ENCODE measurements at regions not wholly inside any gene's neighbourhood (a gene's known extent, or its start where the extent isn't known, plus 50 kb on each side); places are given as distances from the start of the nearest gene placed in this dataset.
"Not testable (repeated sequence)": the region's sequence is repeated elsewhere in the genome, so short reads cannot be mapped to it uniquely, and the experiment has no call there.

DNA sequence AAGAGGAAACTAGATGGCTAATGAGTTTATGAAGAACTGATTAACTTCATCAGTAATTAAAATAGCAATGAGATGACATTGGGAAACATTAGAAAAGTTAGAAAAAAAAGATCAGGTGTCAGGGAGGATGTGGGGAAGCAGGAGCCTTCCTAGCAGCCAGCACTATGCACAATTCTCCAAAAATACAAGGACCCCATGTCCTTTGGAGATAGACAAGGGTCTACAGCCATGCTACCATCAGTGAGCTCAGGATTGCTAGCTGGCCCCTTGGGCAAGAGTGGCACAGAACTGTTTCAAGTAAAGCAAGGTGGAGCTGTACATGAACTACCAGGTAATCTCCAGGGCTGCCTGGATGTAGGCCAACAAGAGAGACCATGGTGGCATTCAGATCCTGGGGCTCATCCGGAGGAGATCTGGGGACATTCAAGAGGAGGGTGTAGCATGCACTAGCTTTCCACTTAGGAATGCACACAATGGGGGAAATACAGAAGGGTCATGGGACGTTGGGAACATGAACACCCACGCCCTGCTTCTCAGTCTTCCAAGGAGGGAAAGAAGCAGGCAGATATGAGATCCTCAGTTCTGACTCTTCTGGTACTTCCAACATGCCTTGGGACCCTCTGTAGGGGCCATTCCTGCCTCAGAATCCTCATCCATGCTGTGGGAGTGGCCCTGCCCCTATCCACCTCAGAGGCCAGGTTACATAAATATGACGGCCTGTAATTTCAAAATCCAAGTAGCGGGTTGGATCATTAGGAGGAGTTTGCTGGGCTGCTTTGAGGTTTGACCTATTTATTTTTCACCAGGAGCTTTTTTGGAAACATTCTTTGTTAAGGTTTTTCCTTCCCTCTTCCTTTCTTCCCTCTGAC, 82.2 kb upstream of the HABP2 start:
- DNase-seq (ENCODE audit: low read depth in 3 of 3): no peak

DNA sequence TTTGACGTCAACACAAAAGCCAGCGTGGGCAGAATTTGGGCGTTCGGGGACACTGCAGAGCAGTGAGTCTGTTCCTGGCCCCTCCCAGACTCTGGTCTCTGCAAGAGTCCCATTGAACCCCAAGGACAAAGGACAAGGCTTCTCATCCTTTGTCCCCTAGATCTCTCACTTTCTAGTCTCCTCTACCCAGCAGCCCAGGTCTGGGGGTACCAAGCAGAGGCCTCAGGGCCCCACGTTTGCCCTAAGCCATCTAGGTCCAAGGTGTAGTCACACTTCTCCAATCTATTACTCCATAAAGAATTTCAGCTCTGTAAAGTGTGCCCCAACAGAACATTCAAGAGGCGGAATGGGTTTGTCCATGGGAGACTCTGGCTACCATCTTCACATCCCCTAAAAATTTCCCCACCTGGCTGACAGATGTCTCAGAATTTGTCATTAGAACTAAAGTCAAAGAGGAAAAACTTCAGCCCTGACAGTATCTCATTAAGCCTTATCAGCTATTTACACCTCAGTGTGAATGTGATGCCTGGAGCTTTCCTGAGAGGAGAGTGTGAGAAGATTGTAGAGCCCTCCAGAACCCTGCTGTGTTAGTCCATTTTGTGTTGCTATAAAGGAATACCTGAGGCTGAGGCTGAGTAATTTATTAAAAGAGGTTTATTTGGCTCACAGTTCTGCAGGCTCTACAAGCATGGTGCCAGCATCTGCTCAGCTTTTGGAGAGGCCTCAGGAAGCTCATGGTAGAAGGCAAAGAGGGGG, 81.4 kb upstream of the HABP2 start:
- no peak for DNase-seq (ENCODE audit: low read depth in 3 of 3)

DNA sequence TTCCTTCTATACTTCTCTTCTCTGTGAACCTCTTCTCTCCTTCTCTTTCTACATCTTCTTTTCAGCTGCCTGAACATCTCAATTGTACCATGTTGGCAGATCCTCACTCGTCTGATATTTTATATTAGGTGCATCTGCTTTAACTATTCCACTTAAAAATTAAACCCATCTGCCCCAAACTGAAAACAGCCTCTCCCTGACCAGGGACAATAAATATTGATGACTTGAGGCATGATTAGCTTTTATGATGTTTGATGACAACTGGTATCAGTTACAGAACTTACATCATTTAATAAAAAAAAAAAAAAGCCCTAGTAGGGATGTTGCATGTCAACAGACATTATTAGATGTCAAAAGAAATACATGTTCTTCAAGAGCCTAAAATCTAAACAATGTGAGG, 79.8 kb upstream of the HABP2 start:
- no peak for DNase-seq (ENCODE audit: low read depth in 3 of 3)

DNA sequence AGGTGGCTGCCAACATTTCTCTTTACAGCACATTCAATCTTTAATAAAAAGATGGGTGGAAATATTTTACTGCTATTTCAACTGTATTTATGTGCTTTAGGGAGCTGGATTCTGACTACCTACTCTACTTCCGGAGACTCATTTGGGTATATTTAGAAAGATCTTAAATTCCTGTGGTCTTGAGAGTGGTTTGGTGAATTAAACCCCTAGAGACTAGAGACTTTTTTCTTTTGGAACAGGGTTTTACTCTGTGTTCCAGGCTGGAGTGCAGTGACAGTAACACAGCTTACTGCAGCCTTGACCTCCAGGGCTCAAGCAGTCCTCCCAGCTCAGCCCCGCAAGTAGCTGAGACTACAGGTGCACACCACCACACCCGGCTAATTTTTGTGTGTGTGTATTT, 79.0 kb upstream of the HABP2 start:
- DNase-seq (ENCODE audit: low read depth in 3 of 3): no peak

DNA sequence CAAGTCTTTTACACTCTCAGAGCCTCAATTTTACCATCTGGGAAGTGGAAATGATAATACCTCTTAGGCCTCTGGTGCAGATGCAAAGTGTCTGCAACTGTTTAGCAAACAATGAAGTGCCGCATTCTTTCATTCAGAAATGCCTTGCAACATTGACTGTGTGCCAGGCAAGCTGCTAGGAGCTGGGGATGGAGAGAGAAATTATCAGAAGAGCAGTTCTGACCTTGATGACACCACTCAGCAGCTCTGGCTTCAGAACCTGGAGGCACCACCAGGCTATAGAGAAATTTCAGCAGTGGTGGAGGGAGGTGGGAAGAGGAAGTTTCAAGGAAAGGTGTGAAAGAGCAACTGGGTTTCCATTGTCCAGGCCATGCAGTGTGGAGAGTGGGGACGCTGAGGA, 78.1 kb upstream of the HABP2 start:
- DNase-seq (ENCODE audit: low read depth in 3 of 3): no peak

DNA sequence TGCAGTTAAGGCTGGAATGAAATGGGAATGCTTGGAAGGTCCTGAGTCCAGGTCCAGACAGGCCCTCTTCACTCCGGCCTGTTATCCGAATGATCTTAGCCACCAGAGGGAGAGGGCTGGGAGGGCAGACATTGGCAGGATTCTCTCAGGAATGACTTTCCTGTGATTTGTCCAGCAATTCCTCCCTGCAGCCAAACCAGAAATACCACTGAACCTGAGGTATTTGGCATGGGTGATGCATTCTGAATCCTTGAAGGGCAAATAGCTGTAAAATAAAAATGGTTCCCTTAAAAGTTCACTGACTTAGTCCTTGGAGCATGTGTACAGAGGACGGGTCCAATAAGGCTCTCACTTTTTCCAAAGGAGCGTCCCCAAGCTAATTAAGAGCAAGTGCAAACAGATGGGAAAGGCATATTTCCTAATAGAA, 77.5 kb upstream of the HABP2 start:
- DNase-seq (ENCODE audit: low read depth in 3 of 3): no peak

DNA sequence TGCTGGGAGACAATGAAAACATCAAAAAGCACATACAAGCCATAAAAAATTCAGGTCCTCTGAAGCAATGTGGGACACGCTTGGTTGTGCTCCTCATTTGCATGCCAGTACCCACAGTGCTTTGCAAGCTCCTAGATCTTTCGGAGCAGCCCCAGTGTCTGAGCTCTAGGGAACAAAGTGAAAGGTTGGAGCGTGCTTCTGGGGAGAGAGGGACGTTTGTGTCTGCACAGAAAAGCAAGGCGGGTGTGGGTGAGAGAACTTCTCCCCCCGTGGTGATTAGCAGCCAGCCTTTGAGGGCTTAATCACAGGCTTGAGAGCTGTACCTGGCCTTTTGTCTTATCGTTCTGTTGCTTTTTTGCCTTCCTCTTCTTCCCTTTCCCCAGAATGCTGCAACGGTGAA, 76.7 kb upstream of the HABP2 start:
- no peak for DNase-seq (ENCODE audit: low read depth in 3 of 3)

DNA sequence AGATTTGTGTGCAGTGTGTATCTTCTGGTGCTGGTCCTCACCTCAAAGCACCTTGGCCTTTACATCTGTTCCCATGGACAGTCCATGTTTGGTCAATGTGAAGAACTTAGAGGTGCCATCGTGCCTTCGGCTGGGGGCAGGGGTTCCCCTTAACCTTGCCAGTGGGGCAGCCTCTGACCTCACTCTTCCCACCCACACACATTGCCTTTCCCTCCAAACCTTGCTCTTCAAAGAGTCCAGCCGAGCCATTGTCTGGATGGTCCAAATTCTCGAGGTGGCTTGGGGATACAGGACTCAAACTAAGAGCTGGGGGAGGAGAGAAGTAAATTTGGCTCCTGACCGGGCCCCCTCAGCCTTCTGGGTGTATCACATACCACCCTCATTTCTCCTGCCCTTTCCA, 76.2 kb upstream of the HABP2 start:
- no peak for DNase-seq (ENCODE audit: low read depth in 3 of 3)

DNA sequence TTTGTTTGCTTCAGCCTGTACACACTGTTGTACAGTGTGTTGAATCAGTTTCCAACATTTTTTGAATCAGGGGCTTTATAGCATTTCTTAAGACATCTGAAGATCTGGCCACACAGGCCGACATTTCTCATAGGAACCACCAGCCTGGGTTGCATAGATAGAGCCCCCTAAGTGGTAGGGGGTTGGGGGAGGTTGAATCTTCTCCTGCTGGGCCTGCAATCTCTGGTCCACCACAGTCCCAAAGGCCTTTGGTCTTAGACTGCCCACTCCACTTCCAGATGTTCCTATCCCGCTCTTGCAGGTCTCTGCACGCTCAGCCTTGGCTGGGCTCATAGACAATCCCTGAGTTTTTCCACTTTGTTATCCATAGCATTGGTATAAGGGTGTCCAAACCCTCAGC, 75.4 kb upstream of the HABP2 start:
- no peak for DNase-seq (ENCODE audit: low read depth in 3 of 3)

DNA sequence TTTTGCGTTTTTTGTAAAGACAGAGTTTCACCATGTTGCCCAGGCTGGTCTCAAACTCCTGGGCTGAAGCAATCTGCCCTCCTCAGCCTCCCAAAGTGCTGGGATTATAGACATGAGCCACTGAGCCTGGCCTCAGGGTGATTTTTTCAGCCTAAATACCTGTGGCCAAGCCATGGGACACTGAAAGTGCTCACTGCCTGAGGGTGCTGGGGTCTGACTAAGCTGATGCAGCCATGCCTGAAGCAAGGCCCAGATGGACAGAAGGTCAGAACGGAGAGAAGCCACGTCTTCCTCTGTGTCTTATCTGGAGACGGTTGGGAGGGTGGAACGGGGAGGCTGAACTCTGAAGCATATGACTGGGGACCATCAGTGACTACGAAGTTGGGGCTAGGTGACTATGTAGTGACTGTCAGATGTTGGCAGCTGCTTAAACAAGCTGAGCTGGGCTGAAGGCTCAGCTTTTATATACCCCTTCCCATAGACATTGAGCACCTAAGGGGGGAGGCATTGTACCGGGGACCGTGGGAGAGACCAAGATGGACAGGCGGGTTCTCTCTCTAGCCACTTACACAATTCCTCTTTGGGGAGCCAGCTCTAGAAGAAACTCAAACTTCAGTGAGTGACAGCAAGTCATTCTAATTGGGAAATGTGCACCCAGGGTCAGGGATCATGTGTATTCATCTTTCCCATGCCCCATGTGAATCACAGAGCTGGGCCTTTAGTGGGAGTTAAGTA, 73.3 kb upstream of the HABP2 start:
- DNase-seq (ENCODE audit: low read depth in 3 of 3): no peak

DNA sequence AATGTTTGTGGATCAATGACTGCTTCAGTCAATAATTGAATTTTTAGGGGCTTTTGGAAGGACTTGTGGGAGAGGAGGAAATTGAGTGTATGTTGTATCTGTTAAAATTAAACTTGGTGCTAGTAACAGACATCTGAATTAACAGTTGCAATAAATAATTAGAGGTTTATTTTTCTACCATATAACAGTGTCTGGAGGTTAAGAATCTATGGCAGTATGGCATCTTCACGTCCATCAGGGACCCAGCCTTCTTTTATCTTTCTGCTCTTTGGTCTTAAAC, 72.8 kb upstream of the HABP2 start:
- DNase-seq (ENCODE audit: low read depth in 3 of 3): no peak

DNA sequence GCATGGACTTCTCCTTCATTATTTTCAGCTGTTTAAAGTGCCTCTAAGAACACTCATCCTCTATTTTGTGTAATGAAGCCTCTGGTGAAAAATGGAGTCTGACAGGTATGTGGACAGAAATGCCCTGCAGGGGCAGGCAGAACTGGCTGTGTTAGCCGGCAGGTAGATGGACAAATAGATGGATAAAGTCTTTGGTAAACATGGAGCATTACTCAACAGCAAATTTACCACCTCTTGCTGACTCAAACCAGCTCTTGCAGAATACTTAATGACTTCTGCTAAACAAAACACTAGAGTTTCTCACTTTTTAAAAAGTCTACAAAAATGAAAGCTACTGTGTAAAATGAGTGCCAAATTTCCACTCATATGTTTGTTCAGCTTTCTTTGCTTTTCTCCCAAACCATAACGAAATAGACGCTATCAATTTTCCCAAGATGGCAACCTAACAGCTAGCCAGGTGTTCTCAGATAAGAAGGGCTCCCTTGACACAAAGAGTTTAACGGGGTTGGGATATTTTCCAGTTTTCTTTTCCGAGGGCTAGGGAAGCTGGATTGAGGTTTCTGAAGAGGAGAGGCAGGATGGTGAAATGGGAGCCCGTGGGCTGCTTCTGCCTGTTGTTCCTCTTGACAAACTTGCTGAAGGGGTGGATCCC, 71.9 kb upstream of the HABP2 start:
- DNase-seq (ENCODE audit: low read depth in 3 of 3): no peak

DNA sequence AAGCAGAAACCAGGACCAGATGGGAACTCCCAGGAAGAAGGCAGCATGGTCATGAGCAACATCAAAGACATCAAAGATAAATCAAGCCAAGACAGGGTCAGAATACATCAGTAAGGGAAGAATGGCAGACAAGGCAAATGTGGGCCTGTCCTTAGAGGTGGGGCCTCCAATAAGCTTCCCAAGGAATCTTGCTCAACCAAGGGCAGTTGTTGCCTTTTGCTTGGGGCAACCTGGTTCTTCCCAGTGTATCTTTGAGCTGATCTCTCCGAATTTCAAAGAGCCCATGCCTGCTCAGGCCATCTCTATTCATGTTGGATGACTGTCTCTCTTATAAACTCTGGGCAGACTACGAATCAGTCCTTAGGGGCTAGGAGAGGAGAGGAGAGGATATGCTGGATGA, 68.4 kb upstream of the HABP2 start:
- DNase-seq (ENCODE audit: low read depth in 3 of 3): no peak

DNA sequence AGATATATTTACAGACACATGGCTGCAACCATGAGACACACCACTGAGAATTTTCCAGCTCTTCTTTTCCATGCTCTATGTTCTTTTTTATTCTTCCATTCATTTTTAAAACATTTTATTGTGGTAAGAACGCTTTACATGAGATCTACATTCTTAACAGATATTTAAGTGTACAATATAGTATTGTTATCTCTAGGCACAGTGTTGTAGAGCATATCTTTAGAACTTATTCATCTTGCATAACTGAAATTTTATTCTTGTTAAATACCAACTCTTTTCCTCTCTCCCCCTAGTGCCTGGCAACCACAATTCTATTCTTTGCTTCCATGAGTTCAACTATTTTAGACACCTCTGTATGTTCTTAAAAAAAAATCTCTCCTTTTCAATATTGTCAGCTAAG, 67.1 kb upstream of the HABP2 start:
- DNase-seq (ENCODE audit: low read depth in 3 of 3): no peak

DNA sequence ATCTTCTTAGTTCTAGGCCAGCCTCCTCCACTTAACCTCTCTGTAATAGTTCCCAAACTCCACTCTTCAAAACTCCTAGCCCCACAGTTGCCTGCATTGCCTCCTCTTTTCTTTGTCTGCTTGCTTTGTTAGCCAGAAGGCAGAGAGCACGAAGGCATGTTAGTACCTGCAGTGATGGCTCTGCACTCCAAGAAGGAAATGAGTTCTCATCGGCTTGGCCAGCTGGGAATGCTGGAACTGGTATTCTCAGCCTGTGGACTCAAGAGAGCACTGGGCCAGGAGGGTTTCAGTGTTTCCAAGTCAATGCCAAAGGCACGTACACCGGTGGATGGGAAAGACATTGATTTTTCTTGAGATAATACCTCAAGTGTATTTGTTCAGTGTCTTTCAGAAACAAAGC, 66.3 kb upstream of the HABP2 start:
- no peak for DNase-seq (ENCODE audit: low read depth in 3 of 3)

DNA sequence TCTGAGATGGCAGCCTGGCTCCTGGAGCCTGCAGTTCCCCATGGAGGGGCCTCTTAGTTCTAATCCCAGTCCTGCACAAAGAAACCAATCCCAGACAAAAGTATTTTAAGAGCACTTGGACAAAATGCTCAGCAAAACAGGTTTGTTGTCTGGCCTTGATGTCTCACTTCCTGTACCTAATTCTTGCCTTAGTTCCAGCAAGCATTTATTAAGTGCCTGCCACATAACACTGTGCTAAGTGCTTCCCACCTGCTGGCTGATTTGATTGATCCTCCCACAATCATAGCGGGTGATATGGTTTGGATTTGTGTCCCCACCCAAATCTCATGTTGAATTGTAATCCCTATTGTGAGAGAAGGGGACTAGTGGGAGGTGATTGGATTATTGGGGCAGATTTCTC, 65.7 kb upstream of the HABP2 start:
- no peak for DNase-seq (ENCODE audit: low read depth in 3 of 3)

DNA sequence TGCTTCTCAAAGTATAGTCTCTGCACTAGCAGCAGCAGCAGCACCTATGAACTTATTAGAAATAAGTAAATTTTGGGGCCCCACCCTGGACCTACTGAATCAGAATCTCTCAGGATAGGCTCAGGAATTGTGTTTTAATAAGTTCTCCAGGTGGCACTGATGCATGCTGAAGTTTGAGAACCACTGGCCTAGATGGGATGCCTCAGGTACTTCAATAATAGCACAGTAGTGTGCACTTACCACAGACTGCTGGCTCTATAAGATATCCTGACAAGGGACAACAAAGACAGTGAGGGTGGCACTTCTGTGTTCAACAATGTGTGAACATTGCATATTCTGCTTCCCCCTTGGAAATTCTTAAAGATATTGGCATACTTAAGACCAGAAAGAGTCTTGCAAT, 64.7 kb upstream of the HABP2 start:
- no peak for DNase-seq (ENCODE audit: low read depth in 3 of 3)

DNA sequence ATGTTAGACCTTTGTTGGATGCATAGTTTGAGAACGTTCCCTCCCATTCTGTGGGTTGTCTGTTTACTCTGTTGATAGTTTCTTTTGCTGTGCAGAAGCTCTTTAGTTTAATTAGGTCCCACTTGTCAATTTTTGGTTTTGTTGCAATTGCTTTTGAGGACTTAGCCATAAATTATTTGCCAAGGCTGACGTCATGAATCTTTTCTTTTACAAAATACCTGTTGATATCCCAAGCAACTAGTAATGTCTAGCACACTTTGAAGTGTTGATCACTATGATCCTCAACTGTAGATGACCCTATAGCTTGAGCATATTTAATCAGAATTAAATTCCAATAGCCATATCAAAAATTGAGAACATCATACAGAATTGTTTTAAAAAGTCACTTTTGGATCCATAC, 63.3 kb upstream of the HABP2 start:
- DNase-seq (ENCODE audit: low read depth in 3 of 3): not testable (repeated sequence)

DNA sequence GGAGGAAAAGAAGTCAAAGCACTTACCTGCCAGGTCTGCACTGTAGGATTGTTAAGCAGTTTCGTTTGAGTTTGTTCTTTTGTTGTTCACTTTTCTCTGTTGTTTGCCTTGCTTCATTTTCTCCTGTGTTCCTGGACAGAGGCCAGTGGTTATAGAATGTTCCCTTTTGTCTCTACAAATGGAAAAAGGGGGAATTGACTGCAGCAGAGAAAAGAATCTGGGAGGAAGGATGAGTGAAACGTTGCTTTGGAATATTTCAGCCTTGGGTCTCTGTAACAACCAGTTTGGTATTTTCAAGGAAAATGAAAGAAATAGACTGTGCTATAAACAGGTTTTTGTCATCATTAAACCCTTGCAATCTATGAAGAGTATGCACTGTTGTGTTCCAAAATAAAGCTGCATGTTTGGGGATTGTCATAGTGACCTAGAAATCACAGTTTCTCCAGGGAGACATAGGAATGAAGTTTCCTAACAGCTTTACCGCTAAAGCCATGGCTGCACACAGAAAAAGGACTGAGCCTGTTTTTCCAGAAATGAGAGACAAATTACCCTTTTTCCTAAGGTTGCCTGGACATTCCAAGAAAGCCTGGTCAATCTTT, 60.8 kb upstream of the HABP2 start:
- DNase-seq (ENCODE audit: low read depth in 3 of 3): no peak

DNA sequence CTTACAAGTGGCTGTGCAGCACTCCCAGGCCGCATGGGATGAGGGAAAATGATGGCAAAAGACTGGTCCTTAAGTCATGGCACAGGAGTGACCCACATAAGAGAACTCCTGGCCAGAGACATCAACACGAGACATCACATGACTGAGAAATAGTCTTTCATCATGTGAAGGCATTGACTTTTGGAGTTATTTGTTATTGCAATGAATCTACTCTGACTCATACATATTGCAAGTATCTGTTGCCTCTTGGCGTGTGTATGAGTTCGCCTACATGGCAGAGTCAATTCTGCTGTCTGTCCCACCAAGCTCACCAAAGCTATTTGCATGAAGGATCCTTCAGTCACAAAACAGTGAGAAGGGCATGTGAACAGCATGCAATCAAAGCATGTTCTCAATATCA, 59.7 kb upstream of the HABP2 start:
- DNase-seq (ENCODE audit: low read depth in 3 of 3): no peak

DNA sequence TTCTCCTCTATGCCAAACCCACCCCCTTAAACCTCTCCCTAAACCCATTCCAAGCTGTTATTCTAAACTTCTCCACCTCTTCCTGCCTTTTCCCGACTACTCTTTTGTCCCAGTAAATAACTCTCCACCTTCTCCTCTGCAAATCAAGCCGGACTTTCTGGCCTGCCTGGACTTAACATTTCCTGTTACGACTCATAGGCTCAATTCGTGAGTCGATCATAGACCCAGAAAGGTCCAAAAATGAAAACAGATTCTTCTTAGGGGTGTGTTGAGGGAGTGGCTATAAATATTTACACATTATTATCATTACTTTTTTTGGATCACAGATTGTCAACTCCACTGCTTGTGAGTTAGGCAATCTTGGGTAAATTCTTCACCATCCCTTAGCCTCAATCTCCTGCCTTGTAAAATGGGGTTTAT, 59.0 kb upstream of the HABP2 start:
- DNase-seq (ENCODE audit: low read depth in 3 of 3): no peak

DNA sequence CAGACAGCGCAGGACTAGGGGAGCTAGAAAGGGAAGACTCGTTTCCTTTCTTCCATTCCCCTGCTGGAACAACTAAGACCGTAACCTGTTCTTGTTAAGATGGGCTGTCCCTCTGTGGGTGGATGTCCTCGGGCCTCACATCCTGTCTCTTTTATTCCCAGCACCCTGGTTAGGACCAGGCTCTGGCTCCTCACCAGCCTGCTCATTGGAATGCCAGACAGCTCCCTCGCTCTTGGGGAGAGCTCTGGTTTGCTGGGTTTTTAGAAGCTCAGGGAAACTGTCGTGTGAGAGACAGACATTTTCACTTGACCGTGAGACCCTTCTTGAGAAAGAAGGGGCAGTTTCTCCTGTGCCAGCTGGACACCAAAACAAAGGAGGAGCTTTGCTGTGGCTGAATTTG, 58.1 kb upstream of the HABP2 start:
- no peak for DNase-seq (ENCODE audit: low read depth in 3 of 3)

Data from stimulated activated CD4-positive, alpha-beta T cell treated with anti-CD3 and anti-CD28 coated beads, TNF-alpha, amount 100 ng/mL, for 48 hours (primary cell).